Fibroblast of skin of back (primary cell): ENCODE measurements at regions not wholly inside any gene's neighbourhood (a gene's known extent, or its start where the extent isn't known, plus 50 kb on each side); places are given as distances from the start of the nearest gene placed in this dataset.

Source experiments
- DNase-seq: peaks from one replicate; pipeline ENCODE4 v3.0.0-alpha.2; 2013

DNA sequence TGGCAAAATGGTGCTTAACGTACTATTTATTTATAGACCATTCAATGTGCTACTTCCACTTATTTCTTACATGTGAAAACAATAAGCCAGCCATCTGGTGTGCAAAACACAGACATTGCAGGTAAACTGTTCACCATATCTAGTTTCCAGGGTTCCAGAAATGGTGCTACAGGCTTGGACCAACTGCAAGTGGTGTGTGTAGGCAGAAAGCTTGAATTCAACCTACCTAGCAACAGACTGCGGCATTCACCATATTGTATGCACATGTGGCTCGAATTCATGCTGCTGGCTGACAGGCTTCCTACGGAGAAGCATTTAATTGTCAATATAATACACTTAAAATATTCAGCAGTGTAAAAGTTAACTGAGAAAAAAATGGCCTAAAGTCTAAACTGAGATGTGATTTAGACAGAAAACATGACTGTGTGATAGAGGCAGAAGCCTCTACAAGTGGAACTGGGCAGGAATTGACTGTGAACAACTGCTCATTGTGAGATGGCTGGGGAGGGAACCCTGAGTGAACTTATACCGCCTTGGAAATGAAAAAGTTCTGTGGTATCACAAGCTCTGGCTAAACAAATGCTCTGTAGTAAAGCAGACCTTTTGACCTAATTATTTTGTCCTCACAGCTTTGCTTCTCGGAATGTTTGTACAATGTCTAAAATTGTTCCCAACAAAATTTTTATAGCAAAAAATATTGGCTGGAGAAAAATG is 434.7 kb downstream of the GRIA2 start:
- DNase-seq, result no peak

DNA sequence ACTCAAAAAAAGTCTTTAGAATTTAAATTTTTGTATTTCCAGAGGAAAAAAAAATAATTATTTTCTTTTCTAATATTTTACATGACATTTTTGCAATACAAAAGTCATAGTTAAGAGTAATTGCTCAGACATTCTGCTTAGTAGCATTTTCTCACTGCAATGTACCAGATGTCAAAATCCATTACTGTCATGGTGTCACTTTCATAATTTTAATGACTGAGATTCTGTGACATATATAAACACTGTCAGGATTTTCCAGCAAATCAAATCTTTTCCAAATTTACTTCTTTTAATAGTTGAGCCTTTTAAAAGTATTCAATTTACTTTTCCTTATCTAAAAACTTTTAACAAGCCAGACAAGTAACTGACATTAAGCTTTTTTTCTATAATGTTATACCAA is 422.7 kb downstream of the GRIA2 start:
- DNase-seq, result no peak

DNA sequence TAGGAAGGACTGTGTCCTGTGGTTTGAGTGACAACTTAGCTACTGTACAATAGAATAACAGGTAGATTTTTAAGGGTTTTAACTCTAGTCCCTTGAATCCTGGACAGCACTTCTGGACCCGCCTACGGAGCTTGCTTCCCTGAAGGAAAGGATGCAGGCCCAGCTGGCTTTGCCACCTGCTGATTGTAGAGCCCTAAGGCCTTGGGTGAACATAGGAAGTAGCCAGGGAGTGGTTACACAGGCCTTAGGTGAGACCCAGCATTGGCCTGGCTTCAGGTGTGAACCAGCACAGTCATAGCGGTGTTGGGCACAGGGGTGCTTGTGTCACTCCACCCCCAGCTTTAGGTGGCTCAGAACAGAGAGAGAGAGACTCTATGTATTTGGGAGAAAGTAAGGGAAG is 413.5 kb downstream of the GRIA2 start:
- DNase-seq, result no peak

DNA sequence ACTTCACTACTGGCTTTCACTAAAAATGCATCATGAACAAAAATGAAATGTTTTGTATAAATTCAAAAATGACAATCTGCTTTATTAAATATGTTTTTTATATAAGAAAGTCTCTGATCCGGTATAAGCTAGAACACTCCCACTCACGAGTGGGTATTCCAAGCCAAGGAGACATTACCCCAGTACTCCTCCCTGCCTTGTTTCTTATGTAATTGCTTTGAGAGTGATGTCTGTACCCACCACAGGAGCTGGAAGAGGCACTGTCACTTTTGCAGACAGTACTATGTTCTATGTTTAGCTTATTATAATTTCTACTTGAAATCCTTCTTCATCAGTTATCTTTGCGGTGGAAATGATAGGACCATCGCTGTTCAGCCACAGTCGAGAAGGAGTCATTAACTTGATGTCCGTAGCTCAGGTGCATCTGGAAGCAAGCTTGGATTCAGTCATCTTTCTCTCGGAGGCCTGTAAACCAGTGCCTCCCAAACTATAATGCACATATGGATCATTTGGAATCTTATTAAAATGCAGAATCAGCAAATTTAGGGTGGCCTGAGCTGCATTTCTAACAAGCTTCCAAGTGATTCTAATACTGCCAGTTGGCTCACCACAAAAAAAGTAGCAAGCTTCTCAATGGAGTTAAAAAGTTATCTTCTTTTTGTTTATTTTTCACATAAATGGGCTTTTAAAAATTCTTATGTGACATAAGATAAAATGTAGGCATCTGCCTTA is 396.4 kb downstream of the GRIA2 start:
- no peak for DNase-seq

DNA sequence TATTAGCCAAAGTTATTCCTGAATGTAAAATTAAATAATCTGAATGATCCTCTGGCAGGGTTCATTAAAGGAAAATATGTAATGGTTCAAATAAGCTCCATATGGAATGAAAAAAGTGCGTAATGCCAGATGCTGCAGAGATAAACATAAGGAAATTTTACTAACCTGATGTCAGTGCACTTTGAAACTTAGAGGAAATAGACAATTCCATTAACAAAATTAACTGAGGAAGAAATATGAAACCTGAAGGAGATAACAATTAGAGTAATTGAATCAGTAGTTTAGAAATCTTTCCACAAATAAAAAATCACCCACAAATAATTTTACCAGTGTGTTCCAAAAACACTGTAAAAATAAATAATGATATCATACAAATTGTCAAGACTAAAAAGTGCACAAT is 387.5 kb downstream of the GRIA2 start:
- no peak for DNase-seq

DNA sequence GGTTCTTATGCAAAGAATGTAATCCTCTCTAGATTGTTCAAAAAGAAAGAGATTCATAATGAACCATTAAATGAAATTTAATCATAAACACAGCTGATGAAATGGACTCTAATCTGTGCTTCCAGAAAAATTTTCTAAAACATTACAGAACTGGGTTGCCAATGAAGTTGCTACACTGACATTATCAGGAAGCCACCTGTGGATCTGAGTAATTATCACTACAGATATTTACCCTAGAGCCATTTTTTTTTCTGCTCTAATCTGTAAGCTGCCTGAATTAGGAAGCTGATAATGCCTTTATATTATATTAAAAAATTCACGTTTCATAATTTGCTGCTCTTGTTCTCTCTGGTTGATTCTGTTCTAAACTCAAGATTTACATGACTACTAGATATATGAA is 380.1 kb downstream of the GRIA2 start:
- no peak for DNase-seq

DNA sequence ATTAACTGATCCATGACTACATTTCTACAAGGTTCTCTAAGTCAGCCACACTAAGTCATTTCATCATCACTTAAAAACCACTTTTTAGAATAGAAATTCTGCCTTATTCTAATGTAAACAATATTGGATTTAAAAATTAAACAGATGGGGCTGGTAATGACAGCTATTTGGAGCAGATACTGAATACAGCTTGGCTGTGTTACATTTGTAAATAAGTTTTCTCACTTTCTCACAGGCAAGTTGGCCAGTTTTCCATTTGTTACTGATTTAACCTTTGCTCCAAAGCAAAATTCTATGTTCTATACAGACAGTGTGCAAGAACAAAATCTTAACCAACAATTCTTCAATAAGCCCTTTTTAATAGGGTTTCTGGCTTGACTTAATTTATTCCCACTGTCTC is 370.7 kb downstream of the GRIA2 start:
- no peak for DNase-seq

DNA sequence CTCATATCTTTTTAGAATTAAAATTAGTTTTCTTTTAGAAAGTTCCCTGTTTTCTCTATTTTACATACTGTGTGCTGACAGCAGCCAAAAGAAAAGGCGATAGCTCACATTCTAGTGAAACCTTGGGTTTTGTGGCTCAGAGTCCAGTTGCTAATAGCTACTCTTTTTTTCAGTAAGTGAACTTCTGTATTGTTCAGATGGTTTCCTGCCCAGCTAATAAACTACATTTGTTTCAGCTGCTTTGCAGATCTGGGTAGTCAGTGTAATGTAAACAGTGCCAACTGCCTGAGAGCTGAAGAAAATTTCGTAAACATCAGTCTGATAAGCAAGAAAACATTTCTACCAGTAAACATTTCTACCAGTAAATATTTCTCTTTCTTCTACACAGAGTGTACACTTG is 370.2 kb downstream of the GRIA2 start:
- no peak for DNase-seq

DNA sequence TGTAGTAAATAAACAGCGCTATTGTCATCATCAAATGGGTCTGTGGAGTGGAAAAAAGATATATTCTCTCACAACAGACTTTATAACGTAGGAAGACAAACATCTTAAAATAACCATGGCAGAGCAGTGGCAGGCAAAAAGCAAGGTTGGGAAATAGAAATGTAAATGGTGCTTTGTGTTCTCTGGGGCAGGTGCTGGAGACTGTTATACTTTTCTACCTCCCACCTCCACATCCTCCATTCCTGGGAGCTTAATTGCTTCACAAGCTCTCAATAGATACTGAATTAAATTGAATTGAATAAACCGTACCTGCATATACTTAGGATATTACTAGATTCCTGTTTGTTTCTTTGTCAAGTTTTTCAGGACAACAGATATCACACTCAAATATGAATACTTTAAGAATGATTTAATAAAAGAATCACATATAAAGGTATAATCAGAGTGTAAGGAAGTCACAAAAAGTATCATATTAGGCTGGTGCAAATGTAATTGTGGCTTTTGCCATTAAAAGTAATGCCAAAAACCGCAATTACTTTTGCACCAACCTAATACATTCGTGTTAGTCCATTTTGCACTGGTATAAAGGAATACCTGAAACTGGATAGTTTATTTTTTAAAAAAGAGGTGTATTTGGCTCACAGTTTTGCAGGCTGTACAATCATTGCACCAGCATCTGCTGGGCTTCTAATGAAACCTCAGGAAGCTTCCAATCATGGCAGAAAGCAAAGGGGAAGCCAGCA is 367.3 kb downstream of the GRIA2 start:
- no peak for DNase-seq

DNA sequence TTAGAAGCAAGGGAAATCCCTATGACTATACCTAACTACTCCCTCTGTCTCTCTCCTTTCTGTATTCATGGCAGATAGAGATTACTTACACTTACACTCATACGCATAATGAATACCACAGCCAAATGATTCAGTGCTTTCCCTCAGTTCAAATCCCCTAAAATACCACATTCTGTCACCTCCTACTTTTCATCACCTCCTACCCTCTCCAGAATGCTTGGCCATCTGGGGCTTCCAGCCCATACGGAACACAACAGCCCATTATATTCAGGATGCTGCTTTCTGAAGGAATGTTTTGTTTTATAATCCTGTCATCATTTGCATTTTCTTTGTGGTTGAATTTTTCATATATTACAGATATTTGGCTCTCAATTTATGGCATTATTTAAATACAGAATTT is 361.6 kb downstream of the GRIA2 start:
- no peak for DNase-seq

DNA sequence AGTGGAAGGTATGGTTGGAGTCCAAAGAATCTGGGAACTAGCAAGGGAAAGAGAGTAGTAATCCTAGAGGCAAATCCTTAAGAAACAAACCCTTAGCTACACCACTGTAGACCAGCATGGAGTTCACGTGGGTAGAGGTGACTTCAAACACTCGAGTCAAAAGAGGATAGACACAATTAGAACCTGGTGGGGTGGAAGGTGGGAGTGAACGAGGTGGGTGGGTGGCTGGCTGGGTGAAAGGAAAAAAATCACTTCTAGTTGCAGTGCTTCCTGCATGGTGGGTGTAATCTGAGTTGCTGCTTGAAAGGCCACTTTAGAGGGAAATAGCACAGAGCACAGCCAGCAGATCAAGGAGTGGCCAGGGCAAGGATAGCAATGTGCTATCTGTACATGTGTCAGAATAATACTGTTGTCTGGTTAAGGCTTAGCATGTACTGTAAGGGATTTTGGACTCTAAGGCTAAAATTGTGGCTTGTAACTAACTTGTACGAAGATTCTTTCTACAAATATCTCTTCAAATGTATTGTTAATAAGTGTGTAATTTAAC is 356.2 kb downstream of the GRIA2 start:
- no peak for DNase-seq

DNA sequence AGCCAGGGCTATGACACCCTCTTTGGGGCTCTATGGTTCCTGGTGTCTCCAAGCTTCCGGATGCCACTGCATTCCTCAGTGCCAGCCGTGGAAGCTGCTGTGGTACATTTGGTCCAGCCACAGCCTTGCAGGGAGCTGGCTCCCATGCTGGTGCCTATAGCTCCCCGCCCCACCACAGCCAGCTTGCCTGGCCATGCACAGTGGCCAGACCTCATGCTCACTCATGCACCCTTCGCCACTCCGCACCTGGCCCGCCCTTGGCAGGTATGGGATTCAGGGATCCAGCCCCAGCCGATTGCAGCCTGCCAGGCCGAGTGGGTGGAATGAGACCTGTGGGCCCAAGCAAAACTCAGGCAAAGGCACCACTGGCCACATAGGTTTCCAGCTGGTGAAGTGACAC is 354.8 kb downstream of the GRIA2 start:
- DNase-seq, result no peak

DNA sequence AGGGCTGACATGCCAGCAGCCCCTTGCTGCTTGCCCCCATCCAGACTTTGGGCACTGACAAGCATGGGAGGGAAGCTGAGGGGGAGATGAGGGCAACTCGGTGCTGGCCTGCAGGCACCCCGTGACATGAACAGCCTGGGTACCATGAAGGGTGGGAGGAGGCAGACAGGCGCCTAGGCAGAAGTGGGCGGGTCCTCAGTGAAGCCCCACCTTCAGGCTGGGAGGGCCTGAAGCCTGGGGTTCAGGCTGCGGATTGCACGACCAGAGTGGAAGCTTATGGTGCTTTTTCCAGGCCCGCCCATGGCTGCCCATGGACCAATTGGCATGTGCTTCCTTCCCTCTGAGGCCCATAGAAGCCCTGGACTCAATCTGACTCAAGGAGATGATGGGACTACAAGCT is 354.1 kb downstream of the GRIA2 start:
- DNase-seq, result no peak

DNA sequence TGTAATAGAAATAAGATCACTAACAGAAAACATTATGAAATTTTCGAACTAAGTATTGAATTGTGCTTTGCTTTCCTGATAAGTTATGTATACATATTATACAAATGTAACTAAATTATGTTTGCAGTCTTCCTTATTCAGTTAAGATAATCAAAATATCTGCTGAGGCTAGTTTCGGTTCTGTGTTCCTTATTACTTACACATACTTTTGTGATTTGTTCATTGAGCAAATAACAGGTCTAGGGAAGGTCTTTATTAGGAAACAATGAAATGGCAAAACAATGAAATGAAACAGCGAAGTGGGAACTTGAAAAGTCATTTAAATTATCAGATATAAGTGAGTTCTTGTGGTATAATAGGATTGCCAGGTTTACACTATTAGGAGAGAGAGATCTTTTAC is 352.4 kb downstream of the GRIA2 start:
- DNase-seq, result no peak

DNA sequence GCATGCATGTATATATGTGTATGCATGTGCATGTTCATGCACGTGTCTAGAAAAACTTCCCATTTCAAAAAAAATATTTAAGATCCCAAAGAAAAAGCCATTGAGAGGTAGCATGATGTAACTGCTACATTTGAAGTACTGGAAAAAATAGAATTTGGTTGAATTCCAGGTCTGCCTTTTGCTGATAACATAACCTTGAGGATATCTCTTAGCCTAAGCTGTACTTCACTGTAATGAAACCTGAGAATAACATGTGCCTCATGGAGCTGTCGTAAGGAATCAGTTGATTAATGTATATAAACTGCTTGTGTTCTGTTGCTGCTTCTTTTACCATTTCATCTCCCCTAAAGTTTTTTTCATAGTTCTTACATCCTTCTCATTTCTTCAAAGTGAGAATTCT is 351.8 kb downstream of the GRIA2 start:
- DNase-seq, result no peak

DNA sequence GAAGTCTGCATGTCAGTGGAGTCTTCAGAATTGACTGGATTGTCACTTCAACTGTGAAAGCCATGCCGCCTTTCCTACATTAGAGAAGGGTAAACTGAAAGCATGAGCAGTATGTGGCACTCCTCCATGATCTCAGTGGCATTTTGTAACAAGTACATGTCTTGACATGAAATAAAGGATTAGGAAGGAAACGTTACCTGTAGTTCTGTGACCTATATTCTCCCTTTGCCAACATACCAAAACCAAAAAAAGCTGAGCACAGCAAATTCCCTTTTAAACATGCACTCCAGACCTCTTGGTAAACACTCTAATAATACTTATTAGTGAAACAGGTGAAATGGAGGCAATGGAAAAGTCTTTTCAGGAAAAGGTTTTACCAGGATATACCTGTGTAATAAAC is 344.2 kb downstream of the GRIA2 start:
- DNase-seq, result no peak

DNA sequence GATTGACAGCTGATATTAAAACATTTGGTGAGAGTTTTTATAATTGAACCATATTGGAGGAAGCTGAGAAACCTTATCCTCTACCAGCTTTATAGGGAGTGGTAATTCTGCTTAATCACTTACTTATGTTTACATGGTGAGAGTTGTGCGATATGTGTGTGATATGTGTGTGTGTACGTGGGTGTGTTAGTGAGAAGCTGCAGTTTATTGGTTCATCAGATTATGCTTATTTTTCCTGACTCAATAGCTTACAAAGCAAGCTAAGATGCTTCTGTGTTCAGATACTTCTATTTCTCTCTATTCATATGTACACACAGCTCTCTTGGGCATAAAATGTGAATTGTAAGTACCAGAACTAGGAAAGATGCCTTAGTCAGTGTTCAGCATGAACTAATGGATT is 343.7 kb downstream of the GRIA2 start:
- DNase-seq, result no peak

DNA sequence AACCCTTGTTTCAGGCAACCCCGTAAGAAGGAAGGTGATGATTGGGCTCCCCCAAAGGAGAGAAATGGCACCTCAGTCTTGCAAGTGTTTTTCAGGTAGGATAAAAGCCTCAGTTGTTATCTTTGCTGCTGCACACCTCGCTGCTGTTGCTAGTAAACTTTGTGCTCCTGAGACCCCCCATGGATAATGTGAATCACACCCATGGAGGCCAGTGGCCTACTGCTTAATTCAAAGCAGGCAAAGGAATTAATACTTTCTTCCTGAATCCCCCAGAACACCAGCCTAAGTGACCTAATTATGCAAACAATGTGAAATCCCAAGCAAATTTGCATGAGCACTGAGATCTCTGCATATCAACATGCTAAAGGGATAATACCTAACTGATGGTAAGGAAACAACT is 337.5 kb downstream of the GRIA2 start:
- DNase-seq, result no peak

DNA sequence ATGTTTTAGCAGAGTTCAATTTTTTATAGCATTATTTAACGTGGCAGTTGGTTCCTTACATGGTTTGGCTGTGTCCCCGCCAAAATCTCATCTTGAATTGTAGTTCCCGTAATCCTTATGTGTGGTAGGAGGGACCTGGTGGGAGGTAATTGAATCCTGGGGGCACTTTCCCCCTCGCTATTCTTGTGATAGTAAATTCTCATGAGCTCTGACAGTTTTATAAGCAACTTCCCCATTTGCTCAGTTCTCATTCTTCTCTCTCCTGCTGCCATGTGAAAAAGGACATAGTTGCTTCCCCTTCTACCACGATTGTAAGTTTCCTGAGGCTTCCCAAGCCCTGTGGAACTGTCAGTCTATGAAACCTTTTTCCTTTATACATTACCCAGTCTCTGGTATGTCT is 329.5 kb downstream of the GRIA2 start:
- DNase-seq, result no peak

DNA sequence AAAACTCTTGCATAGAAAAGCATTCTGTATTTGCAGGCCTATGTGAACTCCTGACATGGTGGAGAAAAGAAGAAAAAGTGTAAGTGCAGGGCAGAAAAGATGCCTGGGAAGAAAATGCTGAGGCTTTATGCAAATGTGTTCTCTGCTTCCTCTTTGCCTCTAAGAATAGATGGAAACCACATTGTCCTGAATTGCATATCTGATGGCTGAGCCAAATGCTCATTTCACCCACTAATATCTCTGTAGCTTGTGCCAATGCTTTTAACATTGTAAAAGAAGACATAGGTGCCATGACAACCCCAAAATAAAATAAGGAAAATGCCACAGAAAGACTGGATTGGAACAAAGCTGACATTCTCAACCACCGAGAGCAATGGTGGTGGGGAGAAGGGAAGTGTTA is 307.4 kb downstream of the GRIA2 start:
- no peak for DNase-seq

DNA sequence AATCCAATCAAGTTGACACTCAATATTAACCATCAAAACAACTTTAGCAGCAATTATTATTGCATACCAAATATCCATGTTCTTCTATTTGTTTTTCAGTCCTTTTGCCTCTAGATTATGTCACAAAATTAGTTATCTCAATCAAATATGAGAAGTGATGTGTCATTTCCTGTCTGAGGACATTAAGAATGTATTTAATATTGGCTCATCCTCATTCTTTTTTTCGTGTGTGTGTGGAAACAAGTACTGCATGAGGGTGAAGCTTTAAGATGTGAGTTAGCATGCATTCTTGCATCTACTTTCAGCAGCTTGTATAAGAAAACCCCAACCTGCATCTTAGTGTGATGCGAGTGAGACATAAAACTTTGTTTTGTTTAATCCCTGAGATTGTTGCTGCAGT is 301.4 kb downstream of the GRIA2 start:
- no peak for DNase-seq

DNA sequence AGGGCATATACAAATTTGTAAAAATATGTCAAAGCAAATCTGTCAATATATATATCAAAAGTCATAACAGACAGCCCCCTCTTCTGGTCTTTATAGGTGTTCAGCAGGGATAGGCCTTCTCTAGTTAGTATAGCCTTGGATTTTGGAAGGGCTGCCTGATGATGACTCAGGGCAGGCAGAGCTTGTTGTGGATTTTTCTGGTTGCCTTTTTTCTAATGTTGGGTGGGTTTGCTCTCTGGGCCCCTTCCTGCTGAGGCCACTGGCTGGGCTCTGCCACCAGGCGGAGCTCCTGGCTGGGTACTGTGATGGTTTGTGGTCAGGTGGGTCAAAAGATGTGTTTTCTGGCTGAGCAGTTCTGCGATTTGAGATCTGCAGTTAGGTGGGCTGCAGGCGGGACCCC is 294.2 kb downstream of the GRIA2 start:
- no peak for DNase-seq

DNA sequence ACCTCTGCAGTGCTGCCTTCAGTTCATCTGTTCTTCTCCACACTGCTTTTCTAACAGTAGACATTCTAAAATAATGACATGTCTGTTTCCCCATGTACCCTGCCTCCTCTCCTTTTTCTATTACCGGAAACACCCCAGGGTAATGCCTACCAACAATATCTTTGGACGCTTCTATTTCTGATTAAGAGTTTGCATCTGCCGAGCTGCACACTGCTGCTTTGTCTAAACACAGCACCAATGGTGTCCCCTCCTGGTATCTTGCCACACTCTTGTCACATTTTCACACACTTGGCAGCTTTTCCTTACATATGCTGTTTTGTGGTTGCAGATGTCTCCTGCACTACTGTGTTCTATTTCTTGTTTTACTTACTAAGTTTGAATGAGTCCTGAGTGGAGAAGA is 288.8 kb downstream of the GRIA2 start:
- no peak for DNase-seq

DNA sequence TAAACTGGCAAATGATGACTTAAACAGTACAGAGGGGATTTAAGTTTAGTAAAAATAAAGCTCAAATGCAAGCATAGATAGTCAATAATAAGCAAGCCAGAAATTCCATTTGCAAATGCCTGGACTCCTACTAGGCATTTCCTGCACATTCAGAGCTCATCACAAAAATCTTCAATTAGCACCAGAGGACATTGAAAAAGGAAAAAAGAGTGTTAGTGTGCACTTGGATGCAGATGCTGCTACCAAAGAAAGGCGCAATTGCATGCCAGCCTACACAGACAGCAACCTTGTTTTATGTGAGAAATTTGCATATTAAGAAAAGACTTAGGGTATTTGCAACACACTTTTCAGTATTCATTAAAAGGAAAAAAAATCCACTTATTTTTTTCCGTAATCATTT is 282.1 kb downstream of the GRIA2 start:
- no peak for DNase-seq
